Neural progenitor cell (in vitro differentiated cells): ENCODE measurements at regions not wholly inside any gene's neighbourhood (a gene's known extent, or its start where the extent isn't known, plus 50 kb on each side); places are given as distances from the start of the nearest gene placed in this dataset.
A peak's percentile ranks its signal among the peaks of the same experiment; 100 is the strongest.

ENCODE experiments used
- DNase-seq: peaks from one replicate; pipeline ENCODE4 v3.0.0-alpha.2; 2016; ENCODE audit warnings: low spot score
- H2AFZ ChIP-seq: fragments of 200-600 bp; sonication (generic); replicated peaks from 2 replicates; pipeline ENCODE4 v1.6.1; 2016; ENCODE audit warnings: antibody characterized with exemption
- H3F3A ChIP-seq: fragments of 200-600 bp; sonication (generic); 2 replicates; pipeline ENCODE4 v1.6.1; 2016; ENCODE audit warnings: antibody characterized with exemption, low read depth
- H3K27ac ChIP-seq: fragments of 200-600 bp; sonication (generic); 2 replicates; pipeline ENCODE4 v1.5.1; 2016; ENCODE audit warnings: mild to moderate bottlenecking
- H3K27me3 ChIP-seq: fragments of 200-600 bp; sonication (generic); 2 replicates; pipeline ENCODE4 v1.6.1; 2016; ENCODE audit warnings: mild to moderate bottlenecking, moderate library complexity
- H3K36me3 ChIP-seq: fragments of 200-600 bp; sonication (generic); 2 replicates; pipeline ENCODE4 v1.5.1; 2016
- H3K4me1 ChIP-seq: fragments of 200-600 bp; sonication (generic); 2 replicates; pipeline ENCODE4 v1.6.1; 2016; ENCODE audit warnings: mixed run types
- H3K4me2 ChIP-seq: fragments of 200-600 bp; sonication (generic); 2 replicates; pipeline ENCODE4 v1.6.1; 2016
- H3K4me3 ChIP-seq: fragments of 200-600 bp; sonication (generic); 2 replicates; pipeline ENCODE4 v1.5.1; 2016
- H3K79me2 ChIP-seq: fragments of 200-600 bp; sonication (generic); 2 replicates; pipeline ENCODE4 v1.6.1; 2016; ENCODE audit warnings: low read depth
- H3K9ac ChIP-seq: fragments of 200-600 bp; sonication (generic); 2 replicates; pipeline ENCODE4 v1.6.1; 2016
- H3K9me3 ChIP-seq: fragments of 200-600 bp; sonication (generic); 2 replicates; pipeline ENCODE4 v1.5.1; 2016; ENCODE audit warnings: low read depth
- H4K20me1 ChIP-seq: fragments of 200-600 bp; sonication (generic); 2 replicates; pipeline ENCODE4 v1.6.1; 2016; ENCODE audit warnings: low read depth
- H3K27ac Mint-ChIP-seq: 3 replicates; pipeline ENCODE4 v1.8.0; 2021; ENCODE audit warnings: mixed read lengths
- H3K27me3 Mint-ChIP-seq: 2 replicates; pipeline ENCODE4 v1.8.0; 2022; ENCODE audit warnings: low read depth, mild to moderate bottlenecking, inconsistent platforms, moderate library complexity, mixed read lengths; ENCODE audit not compliant: insufficient read depth
- H3K36me3 Mint-ChIP-seq: 3 replicates; pipeline ENCODE4 v1.8.0; 2021; ENCODE audit warnings: mixed read lengths
- H3K4me1 Mint-ChIP-seq: 3 replicates; pipeline ENCODE4 v1.8.0; 2021; ENCODE audit warnings: mixed read lengths
- H3K4me3 Mint-ChIP-seq: 3 replicates; pipeline ENCODE4 v1.8.0; 2021; ENCODE audit warnings: mild to moderate bottlenecking, moderate library complexity, mixed read lengths
- H3K9me3 Mint-ChIP-seq: 3 replicates; pipeline ENCODE4 v1.8.0; 2020; ENCODE audit warnings: mixed read lengths
- CTCF ChIP-seq: fragments of 200-600 bp; sonication (generic); IDR thresholded peaks from 2 replicates; pipeline ENCODE4 v1.5.1; 2017; ENCODE audit warnings: antibody characterized with exemption, mild to moderate bottlenecking
- EZH2 ChIP-seq: fragments of 200-600 bp; sonication (generic); IDR thresholded peaks from 2 replicates; pipeline ENCODE4 v1.6.1; 2017; ENCODE audit warnings: antibody characterized with exemption, mild to moderate bottlenecking, moderate library complexity
- EZH2phosphoT487 ChIP-seq: fragments of 200-600 bp; sonication (generic); IDR thresholded peaks from 2 replicates; pipeline ENCODE4 v1.6.1; 2017; ENCODE audit warnings: antibody characterized with exemption

- Histone ChIP-seq H3K27me3 (no peaks in the 10 kb centered on the region), H3K9ac (no peak overlapping the region), H3K9me3 (no peaks in the 10 kb centered on the region), H3K36me3 (no peaks in the 10 kb centered on the region), H3K4me1 (peaks cover 9% of the 10 kb centered on the region), H3K4me3 (no peak overlapping the region), H3F3A (no peaks in the 10 kb centered on the region), H3K27ac (no peak overlapping the region), H2AFZ (peak overlapping the region; percentile 87), H4K20me1 (no peaks in the 10 kb centered on the region), H3K4me2 (no peak overlapping the region), H3K79me2 (no peaks in the 10 kb centered on the region)
- Mint-ChIP-seq H3K27ac (peak overlapping the region; percentile 95), H3K9me3 (peaks cover 28% of the 10 kb centered on the region), H3K4me3 (no peak overlapping the region), H3K36me3 (peaks cover 12% of the 10 kb centered on the region), H3K4me1 (peaks cover 17% of the 10 kb centered on the region), H3K27me3 (peaks cover 2% of the 10 kb centered on the region)
- no peak for TF ChIP-seq CTCF
- no peak for TF ChIP-seq EZH2
- TF ChIP-seq EZH2phosphoT487: no peak
- no peak for DNase-seq
These were observed 324.2 kb downstream of the TPBG start for GRCh38 chr6:82687855-82688254.

DNA sequence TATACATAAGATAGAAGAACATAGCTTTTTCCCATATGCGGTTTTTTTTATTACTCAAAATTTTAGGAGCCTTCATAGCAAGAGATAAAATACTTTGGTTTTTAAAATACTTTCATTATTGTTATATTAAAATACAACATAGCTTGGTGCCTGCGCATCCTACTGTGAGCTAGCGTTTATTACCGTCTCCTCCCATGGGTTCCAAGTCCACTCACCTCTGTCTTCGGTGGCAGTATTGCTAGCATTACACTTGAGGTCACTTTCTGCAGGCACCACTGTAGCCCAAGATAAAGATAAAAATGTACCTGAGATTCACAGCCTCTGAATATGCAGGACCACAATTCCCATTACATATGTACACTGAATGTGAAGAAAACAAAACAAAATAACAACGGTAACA is 326.7 kb downstream of the TPBG start:
- no peak overlapping the region for H3K9ac ChIP-seq
- H3K4me1 ChIP-seq: peaks cover 9% of the 10 kb centered on the region
- H3K9me3 ChIP-seq: no peaks in the 10 kb centered on the region
- H3K27ac ChIP-seq: no peak overlapping the region
- Mint-ChIP-seq H3K4me3 (no peak overlapping the region), H3K4me1 (peaks cover 22% of the 10 kb centered on the region), H3K27ac (no peak overlapping the region), H3K36me3 (peaks cover 14% of the 10 kb centered on the region), H3K9me3 (peaks cover 22% of the 10 kb centered on the region), H3K27me3 (no peaks in the 10 kb centered on the region)
- H3K4me3 ChIP-seq: no peak overlapping the region
- H3K36me3 ChIP-seq: no peaks in the 10 kb centered on the region
- H3K79me2 ChIP-seq: no peaks in the 10 kb centered on the region
- H4K20me1 ChIP-seq: no peaks in the 10 kb centered on the region
- H2AFZ ChIP-seq: no peak overlapping the region
- TF ChIP-seq CTCF (no peak), EZH2phosphoT487 (no peak), EZH2 (no peak)
- H3K27me3 ChIP-seq: no peaks in the 10 kb centered on the region
- no peak overlapping the region for H3K4me2 ChIP-seq
- no peaks in the 10 kb centered on the region for H3F3A ChIP-seq
- no peak for DNase-seq

- H3K36me3 ChIP-seq: no peaks in the 10 kb centered on the region
- TF ChIP-seq EZH2phosphoT487: no peak
- TF ChIP-seq EZH2: no peak
- no peak for TF ChIP-seq CTCF
- Mint-ChIP-seq H3K27me3 (no peaks in the 10 kb centered on the region), H3K36me3 (peaks cover 7% of the 10 kb centered on the region), H3K9me3 (peaks cover 18% of the 10 kb centered on the region), H3K4me1 (peaks cover 22% of the 10 kb centered on the region), H3K4me3 (no peak overlapping the region), H3K27ac (no peak overlapping the region)
- no peaks in the 10 kb centered on the region for H3F3A ChIP-seq
- DNase-seq: no peak
- no peak overlapping the region for H3K27ac ChIP-seq
- H3K27me3 ChIP-seq: no peaks in the 10 kb centered on the region
- no peaks in the 10 kb centered on the region for H3K79me2 ChIP-seq
- H3K4me3 ChIP-seq: no peak overlapping the region
- no peaks in the 10 kb centered on the region for H4K20me1 ChIP-seq
- no peak overlapping the region for H2AFZ ChIP-seq
- H3K9ac ChIP-seq: no peak overlapping the region
- no peaks in the 10 kb centered on the region for H3K9me3 ChIP-seq
- peaks cover 9% of the 10 kb centered on the region for H3K4me1 ChIP-seq
- H3K4me2 ChIP-seq: no peak overlapping the region
These were observed 328.4 kb downstream of the TPBG start for GRCh38 chr6:82691997-82692396.

- no peak for DNase-seq
- no peak overlapping the region for H3K4me2 ChIP-seq
These were observed 329.5 kb downstream of the TPBG start for GRCh38 chr6:82693094-82693493.

More at GRCh38 chr6:82693094-82693493, 329.5 kb downstream of the TPBG start:
- Histone ChIP-seq H3F3A (no peaks in the 10 kb centered on the region), H3K4me1 (peaks cover 9% of the 10 kb centered on the region), H3K27ac (no peak overlapping the region), H3K27me3 (no peaks in the 10 kb centered on the region), H3K9ac (no peak overlapping the region), H3K36me3 (no peaks in the 10 kb centered on the region), H4K20me1 (no peaks in the 10 kb centered on the region), H2AFZ (peak overlapping the region; percentile 27), H3K79me2 (no peaks in the 10 kb centered on the region), H3K4me3 (no peak overlapping the region), H3K9me3 (no peaks in the 10 kb centered on the region)
- H3K27me3 Mint-ChIP-seq: no peaks in the 10 kb centered on the region
- peak overlapping the region; percentile 28 for H3K27ac Mint-ChIP-seq
- no peak for TF ChIP-seq CTCF
- H3K9me3 Mint-ChIP-seq: peaks cover 12% of the 10 kb centered on the region
- H3K4me1 Mint-ChIP-seq: peaks cover 19% of the 10 kb centered on the region
- H3K4me3 Mint-ChIP-seq: no peak overlapping the region
- peaks cover 3% of the 10 kb centered on the region for H3K36me3 Mint-ChIP-seq
